COLO668 (cell line): ENCODE measurements at regions not wholly inside any gene's neighbourhood (a gene's known extent, or its start where the extent isn't known, plus 50 kb on each side); places are given as distances from the start of the nearest gene placed in this dataset.

Source experiments
- DNase-seq: peaks from one replicate; lab custom pipeline; 2025; ENCODE audit not compliant: unreplicated experiment; lab: John Stamatoyannopoulos, UW

DNA sequence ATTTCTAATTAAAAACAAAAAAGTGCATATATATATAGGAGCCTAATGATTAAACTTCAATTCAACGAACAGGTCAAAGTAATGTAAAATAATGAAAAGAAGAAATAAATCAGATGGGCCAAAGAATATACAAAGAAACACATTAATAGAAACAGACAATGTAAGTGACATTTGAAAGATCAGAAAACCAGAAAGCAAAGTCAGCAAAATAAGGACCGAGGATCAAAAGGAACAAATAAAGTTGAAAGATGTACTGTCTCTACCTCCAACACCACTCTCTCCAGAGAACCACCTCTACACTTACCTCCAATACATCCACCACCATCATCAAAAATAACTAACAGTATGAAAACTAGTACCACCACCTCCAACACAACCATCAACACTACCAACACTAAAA, 1226.3 kb upstream of the NCAM2 start:
- DNase-seq = no peak

DNA sequence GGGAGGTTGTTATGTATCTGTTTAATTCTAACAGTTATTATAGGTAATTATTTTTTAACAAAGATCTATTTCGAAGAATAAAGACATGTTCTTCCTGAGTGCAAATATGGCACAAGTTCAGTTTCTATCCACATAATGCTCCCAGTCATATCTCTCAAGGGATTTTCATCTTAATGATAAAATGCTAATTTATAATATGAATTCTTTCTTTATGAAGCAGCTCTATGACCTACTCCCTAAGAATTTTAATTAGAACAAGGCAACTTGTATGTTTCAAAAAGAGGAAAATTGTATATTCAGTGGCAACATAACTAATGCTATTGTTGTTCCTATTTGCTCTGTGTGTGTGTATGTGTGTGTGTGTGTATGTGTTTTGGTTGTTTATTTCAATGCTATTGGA, 1222.1 kb upstream of the NCAM2 start:
- DNase-seq = no peak

DNA sequence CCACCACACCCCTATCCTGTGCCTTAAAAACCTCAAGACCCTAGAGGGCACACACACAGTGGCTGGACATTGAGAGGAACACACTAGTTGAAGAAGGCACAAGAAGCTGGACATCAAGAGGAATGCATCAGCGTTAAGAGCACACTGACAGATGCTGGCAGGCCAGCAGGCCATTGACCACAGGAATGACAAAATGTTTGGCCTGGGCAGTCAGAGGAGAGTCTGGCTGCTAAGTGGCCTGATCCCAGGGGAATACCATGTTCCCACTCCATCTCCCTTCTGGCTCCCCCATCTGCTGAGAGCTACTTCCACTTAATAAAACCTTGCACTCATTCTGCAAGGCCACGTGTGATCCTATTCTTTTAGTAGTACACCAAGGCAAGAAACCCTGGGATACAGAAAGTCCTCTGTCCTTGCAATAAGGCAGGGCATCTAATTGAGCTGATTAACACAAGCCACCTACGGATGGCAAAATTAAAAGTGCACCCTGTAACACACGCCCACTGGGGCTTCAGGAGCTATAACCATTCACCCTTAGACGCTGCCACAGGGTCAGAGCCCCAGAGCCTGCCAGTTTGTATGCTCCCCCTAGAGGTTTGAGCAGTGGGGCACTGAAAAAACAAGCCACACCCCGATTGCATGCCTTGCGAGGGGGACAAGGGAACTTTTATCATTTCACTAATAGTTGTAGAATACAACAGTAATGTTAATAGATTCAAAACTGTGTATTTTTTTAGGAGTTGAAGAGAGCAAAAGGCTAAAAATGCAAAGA, 1216.1 kb upstream of the NCAM2 start:
- no peak for DNase-seq

DNA sequence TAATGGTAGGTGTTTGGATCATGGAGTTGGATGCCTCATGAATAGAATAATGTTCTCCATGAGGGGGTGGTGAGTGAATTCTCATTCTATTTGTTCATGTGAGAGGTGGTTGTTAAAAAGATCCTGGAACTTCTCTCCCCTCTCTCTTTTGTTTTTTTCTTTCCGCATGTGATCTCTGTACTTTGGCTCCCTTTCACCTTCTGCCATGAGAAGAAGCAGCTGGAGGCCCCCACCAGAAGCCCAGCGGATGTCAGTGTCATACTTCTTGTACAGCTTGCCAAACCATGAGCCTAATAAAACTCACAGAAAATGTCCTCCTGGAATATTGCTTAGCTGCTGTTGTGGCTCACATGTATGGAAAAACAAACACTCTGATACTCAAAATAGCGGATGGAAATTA, 1212.3 kb upstream of the NCAM2 start:
- DNase-seq = no peak

DNA sequence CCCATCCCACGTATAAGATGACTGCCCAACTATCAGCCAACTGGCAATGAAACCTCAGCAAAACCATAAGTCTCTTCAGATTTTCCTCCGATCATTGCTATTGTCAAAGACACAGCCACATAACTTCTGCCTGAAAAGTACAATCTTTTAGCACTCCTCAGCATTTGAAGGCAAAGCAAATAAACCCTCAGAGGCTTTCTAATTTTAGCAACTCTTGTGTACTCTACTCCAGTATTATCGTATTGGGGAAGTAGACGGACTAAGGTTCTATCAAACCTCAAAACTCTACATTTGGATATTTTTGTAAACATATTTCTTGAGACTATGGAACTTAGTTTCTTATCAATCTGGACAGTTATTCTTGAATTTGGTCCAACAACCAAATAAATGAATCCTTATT, 1206.2 kb upstream of the NCAM2 start:
- DNase-seq = no peak

DNA sequence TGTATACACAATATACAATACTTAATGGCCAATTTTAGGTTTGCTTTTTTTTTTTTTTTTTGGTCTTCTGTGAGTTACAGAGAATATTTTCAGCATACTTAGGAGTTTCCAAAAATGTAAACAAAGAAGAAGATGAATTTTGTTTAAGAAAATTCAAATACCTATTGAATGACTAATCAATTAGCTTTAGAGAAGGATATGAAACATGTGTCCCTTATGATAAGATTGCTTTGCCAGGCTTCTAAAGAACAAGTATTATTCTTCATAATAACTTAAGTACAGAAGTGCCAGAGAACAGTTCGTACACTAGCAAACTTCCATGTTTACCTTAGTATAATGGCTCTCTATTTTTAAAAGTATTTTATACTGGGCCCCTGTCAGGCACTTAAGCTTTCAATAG, 1191.0 kb upstream of the NCAM2 start:
- no peak for DNase-seq

DNA sequence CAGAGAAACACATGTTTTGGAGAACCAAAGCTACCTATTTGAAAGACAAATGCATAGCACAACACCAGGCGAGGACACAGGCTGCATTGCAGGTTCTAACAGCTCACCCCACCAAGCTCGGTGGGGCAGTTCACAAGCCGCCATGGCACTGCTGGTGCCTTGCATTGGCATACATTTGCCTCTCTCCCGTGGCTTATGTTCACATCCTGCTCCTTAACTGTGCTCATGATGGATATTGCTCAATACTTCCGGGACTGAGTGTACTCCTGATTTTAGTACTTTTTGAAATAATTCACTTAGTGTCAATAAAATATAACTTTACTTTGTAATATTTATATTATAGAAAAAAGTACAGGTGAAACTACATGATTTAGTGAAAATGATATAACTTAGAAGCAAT, 1187.4 kb upstream of the NCAM2 start:
- no peak for DNase-seq

DNA sequence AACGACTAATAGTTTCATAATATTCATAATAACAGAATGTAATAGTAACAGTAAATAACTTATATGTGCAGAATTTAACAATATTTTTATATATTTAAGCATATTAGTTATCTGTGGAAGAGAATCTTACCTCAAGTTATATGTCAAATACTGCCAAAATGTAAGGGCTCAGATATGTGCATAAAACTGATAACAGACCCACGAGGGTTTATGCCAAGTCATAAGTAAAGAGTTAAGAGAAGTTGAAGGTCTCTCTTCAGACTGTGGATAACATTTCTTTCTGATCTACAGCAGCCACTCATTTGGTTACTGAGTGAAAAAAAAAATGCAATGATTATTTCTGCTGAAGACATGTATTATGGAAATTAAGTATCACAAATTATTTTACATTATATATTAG, 1167.8 kb upstream of the NCAM2 start:
- DNase-seq = no peak

DNA sequence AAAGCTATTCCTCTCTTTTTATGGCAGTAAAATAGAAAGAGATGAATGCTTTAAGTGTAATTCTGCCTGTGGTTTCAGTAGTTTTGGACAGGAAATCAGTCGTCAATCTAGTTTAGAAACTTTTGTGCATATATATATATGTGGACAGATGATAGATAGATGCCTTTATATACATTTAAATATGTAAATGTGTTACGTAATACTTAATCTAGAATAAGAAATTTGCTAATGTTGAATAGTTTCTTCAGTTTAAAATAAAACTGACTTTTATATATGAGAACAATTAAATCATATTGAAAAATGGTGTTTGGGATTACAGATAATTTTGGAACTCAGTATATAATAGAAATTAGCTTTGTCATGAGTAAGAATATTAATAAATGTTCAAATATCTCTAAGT, 1165.7 kb upstream of the NCAM2 start:
- no peak for DNase-seq

DNA sequence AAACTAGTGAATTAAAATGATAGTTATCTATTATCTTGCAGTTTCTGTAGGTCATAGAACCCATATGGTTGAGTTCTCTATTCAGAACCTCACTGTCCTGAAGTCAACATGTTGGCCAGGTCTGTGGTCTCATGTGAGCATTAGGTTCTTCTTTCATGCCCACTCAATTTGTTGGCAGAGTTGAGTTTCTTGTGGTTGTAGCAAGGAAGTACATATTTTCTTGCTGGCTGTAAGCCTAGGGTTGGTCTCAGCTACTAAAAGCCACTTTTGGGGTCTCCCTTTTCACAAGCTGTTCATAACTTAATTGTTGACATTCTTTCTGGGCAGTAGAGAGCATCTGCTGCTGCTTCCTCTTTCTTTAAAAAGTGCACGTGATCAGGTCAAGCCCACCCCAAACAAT, 1165.1 kb upstream of the NCAM2 start:
- DNase-seq = no peak

DNA sequence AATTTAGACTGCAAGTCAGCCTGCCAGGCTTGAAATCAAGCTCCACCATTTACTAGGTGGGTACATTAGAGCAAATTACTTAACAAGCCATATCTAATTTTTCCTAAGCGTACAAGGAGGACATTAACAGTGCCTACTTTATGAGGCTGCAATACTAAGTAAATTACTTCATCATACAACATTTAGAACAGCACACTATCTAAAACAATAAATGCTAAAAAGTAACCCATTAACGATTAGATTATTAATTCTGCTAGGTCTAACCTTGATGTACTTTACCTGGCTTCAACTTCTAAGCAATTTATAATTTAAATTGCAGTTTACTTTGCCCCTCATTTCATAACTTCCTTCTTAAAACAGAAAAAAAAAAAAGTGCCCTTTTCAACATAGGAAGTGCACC, 1155.6 kb upstream of the NCAM2 start:
- no peak for DNase-seq

DNA sequence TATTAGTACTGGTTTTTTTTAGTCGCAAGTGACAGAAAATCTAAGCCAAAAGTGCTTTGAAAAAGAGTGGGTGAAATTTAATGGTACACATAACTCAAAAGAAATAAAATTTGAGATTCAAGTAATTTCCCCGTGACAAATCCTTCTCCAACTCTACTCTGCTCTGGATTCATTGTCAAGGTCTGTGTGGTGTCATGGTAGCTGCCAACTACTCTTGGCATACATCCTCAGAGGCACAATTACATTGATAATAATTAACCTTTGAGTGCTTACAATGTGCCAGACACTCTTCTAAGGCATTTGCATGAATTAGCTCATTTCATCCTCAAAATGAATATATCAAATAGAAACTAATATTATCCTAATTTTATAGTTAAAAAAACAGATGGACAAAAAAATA, 1153.9 kb upstream of the NCAM2 start:
- DNase-seq = no peak

DNA sequence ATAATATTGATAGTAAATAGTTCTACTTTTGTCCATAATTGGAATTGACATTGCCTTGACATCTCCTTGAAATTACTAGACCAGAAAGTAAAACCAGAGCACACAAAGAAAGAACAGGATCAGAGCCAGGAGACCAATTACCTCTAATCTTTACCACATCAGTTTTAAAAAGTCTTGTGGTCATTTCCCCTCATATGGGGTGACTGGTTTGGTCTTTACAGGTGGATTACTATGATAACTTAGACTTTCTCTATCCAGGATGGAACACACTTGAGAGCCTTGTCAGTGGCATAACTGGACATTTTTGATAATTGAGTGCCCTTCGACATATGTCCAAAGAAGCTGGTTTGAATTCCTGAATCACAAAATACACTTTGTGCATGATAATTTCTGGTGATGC, 1148.1 kb upstream of the NCAM2 start:
- DNase-seq = no peak

DNA sequence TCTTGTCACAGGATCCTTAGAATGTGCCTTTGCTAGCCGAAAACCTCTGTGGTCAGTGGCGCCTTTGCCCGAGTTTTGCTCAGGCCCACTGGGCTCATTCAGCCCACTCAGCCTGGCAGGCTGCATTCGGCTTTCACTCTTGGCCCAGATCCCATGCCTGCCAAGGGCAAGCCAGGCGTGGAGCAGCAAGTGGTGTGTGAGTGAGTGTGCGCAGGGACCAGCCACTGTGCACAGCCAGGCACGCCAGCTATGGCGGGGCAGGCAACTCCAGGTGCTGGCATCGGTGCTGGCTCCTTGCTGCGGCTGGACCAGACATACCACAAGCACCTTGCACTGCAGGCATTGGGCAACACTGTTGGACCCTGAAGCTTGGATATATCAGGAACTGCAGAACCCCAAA, 1145.1 kb upstream of the NCAM2 start:
- no peak for DNase-seq

DNA sequence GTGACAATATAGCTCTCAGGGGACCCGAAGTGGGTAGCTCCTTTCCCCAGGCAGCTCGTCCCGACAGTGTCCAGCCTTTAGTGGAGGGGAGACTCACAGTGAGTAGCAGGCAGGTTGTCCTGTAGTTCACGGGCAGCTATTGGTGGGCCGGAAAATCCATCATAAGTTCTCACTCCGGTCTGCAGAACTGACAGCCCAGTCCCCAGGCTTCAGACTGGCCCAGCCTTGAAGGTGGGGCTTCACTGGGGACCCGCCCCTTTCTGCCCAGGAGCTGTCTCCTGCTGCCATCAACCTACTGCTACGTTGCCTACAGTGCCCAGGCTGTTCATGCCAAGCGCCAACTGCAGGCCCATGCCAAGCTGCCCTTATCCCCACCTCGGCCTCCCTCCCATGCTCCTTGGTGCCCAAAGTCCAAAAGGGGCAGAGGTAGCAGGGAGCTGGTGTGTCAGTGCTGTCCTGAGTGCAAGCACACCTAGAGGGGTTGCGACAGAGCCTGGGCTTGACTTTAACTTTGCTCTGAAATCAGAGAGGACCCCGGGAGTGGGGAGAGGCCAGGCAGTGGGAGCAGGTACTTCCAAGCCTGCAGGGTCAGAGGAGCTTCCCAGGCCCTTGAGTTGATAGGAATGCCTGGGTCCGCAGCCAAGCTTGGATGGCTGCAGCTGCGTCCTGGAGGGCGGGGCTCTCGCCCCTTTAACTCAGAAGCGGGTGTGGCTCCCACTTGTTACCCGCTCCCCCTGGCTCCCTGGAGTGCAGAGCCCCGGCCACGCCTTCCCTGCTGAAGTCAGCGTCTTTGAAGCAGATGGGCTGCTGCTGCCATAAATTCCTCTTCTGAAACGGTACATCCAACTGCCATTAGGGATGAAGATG, 1144.3 kb upstream of the NCAM2 start:
- no peak for DNase-seq

DNA sequence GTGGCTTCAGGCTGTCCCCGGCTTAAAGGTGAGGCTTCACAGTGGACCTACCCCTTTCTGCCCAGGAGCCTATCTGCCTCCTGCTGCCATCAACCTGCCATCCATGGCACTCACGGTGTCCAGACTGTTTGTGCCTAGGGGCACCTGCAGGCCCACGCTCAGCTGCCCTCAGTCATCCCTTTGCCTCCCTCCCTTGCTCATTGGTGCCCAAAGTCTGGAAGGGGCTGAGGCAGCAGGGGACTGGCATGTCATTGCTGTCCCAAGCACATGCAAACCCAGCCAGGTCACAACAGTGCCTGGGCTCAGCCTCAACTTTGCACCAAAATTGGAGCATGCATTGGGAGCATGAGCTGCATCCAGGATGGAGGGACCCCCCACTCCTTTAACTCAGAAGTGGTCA, 1142.7 kb upstream of the NCAM2 start:
- no peak for DNase-seq

DNA sequence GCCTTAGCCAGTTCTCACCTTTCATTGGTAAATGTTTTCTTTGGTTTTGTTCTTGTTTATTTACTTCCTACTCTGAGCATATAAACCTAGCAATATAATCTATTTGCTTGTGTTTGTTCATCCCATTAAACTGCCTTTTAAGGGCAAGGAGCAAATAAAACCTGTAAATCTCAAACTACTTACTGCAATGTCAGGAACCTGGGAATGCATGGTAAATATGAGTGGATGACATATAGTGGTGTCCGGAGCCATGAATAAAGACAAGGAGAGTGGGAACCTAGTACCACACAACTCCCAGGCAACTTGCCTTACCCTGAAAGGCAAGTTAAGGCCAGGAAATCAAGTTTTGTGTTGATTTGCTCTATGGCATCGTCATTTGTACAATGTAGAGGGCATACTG, 1133.7 kb upstream of the NCAM2 start:
- DNase-seq = no peak

DNA sequence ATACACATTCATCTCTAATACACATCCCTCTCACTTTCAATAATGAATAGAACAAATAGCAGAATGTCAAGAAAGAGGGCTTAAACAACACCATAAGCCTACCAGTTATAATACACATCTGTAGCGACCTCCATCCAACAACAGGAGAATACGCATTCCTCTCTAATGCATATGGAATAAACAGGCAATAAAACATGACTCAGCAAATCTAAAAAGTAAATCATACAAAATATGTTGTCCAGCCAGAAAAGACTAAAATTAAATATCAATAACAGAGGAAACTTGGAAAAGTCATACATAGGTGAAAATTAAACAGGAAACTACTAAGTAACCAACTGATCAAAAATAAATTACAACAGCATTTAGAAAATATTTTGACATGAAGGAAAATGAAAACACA, 1127.5 kb upstream of the NCAM2 start:
- no peak for DNase-seq

DNA sequence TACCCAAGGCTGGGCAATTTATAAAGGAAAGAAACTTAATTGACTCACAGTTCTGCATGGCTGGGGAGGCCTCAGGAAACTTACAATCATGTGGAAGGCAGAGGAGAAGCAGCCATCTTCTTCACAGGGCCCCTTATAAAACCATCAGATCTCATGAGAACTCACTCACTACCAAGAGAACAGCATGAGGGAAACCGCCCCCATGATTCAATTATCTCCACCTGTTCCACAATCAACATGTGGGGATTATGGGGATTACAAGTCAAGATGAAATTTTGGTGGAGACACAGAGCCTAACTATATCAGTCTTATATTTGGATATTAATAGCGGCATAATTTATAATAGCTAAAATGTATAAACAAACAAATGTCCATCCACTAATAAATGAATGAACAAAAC, 1123.7 kb upstream of the NCAM2 start:
- DNase-seq = no peak

DNA sequence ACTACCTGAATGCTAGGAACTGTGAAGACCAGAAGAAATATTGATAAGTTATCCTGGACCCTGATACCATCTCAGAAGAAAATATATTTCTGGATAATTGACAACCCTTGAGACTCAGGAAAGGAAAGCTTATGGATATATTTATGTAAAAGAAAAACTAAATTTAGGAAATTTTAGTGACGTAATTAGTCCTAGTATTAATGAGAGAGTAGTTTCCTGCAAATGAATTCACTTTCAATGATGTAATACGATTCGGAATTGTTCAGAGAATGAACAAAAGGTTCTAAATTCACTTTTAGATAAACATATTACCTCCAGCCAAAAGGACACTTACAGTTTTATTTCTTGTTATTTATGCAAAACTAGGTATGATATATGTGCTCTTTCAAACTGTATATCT, 1120.1 kb upstream of the NCAM2 start:
- DNase-seq = no peak

DNA sequence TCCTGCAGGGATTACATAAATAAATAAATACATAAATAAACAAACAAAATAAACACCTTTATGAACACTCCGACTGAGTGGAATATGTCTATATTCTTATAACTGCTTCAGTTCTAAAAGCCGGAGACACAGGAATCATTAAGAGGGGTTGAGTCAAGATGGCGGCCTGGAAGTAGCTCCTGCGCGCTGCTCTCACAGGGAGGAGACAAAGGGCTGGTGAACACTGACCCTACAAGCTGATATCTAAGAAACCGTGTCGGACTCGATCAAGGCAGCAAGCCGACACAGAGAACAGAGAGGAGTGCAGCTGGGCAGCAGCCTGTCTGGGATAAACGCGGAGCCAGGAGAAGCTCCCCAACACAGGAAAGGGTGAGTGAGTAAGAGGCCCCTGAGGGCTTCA, 1098.6 kb upstream of the NCAM2 start:
- DNase-seq = no peak

DNA sequence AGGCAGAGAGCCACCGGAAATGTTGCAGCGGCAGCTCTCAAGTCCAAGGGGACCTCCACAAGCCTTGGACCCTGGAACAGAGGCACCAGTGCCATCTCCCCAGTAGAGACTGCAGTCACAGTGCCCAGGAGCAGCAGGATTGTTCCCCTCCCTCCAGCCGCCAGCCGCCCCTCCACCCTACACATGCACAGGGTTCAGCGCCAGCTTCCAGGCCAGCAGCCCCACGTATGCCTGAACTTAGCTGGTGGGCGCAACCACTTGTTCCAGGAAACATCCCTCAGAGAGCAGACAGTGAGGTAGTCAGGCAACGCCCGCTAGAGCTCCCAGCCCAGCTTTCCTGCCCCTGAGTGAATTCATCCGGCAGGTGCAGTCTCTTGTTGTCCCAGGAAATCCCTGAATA, 1098.1 kb upstream of the NCAM2 start:
- DNase-seq = no peak

DNA sequence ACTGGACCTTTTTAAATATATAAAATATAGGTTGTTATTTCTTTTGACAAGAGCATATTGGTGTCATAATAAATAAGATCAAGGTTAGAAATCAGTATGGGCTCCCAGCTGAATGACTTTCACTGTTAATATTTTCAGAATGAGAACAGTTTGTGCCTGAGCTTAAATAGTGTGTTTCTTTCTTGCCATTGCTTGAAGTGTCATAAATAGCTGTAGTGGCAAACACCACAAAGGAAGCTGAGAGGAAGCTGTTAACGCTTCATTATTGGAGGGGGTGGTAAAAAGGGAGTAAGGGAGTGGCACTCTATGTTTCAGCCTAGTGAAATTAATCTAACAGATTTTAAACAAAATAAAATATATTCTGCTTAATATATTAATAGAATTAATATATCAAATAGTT, 1089.8 kb upstream of the NCAM2 start:
- no peak for DNase-seq
